ENCODE measurements at regions not wholly inside any gene's neighbourhood (a gene's known extent, or its start where the extent isn't known, plus 50 kb on each side); places are given as distances from the start of the nearest gene placed in this dataset.

- H3K27ac ChIP-seq (ENCODE audit: insufficient read depth, low read length) = no peak overlapping the region
- TF ChIP-seq EZH2 (IDR thresholded peaks at IDR 0.05; ENCODE audit: low read length, missing control alignments) (no peak), CTCF (conservative IDR thresholded peaks at IDR 0.05 in 1 of 2, IDR thresholded peaks at IDR 0.05 in 1 of 2; ENCODE audit: low read depth in 1 of 2, low read length in 2 of 2) (no peak)
These were observed 140.8 kb upstream of the SERP2 start for GRCh38 chr13:44232774-44233173.

DNA sequence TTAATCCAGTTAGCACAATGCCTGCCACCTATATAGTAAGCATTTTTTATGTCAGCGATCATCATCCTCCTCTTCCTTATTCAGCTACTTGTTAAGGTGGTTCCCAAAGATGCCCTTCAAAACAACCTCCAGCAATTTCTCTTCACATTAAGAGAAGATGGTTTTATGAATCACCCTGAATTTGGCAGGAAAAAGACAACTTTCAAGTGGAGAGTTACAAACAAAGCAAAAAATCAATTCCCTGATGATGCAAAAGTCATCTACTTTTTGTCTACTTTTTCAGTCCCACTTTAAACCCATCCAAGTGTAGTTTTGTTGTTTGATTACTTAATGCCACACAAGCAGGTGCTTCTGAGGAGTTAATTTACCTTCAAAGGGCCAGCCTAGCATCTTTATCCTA lies 139.1 kb upstream of the SERP2 start:
- H3K79me2 ChIP-seq (ENCODE audit: control insufficient read depth, insufficient read depth, low read length) = no peaks in the 10 kb centered on the region
- no peak for DNase-seq (ENCODE audit: low read depth in 2 of 2)

More at GRCh38 chr13:44232774-44233173, 140.8 kb upstream of the SERP2 start:
- no peak for DNase-seq (ENCODE audit: low read depth in 2 of 2)
- Histone ChIP-seq H3K4me1 (ENCODE audit: control insufficient read depth, extremely low read depth, insufficient read depth, low read length) (peaks cover 20% of the 10 kb centered on the region), H3K9ac (ENCODE audit: insufficient read depth, low read length) (no peak overlapping the region), H3K4me2 (ENCODE audit: extremely low read depth, insufficient read depth, low read length) (no peak overlapping the region), H4K20me1 (ENCODE audit: control insufficient read depth, extremely low read depth, insufficient read depth, low read length) (no peaks in the 10 kb centered on the region), H3K4me3 (replicated peaks in 1 of 4; ENCODE audit: control extremely low read depth in 1 of 4, insufficient read depth in 1 of 4, low read depth in 3 of 4, low read length in 4 of 4) (no peak overlapping the region), H3K27me3 (ENCODE audit: control insufficient read depth, insufficient read depth, low read length) (no peaks in the 10 kb centered on the region), H3K36me3 (ENCODE audit: control insufficient read depth, insufficient read depth, low read length) (no peaks in the 10 kb centered on the region), H3K9me3 (ENCODE audit: control insufficient read depth, insufficient read depth, low read depth, low read length) (no peaks in the 10 kb centered on the region), H3K79me2 (ENCODE audit: control insufficient read depth, insufficient read depth, low read length) (no peaks in the 10 kb centered on the region), H2AFZ (ENCODE audit: low read length) (no peak overlapping the region)

DNA sequence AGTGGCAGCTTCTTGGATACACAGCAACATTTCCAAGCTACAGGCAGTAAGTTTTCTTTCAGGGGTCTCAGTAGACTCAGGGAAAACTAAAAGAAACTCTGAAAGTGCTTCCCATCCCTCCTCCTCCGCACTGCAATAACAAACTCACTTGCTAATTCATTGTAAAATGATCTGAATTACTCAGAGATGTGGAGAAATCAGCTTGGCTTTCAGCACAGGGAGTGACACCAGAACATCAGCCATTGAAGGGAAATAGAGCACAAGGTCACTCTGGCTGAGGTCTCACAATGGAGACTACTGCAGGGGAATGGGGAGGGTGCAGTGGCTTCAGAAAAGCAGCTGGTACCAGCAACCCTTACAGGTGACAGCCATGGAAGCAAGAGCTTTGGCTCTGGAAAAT lies 137.3 kb upstream of the SERP2 start:
- Histone ChIP-seq H3K9ac (ENCODE audit: insufficient read depth, low read length) (no peak overlapping the region), H3K79me2 (ENCODE audit: control insufficient read depth, insufficient read depth, low read length) (no peaks in the 10 kb centered on the region), H3K9me3 (ENCODE audit: control insufficient read depth, insufficient read depth, low read depth, low read length) (no peaks in the 10 kb centered on the region), H3K36me3 (ENCODE audit: control insufficient read depth, insufficient read depth, low read length) (no peaks in the 10 kb centered on the region), H3K4me3 (replicated peaks in 1 of 4; ENCODE audit: control extremely low read depth in 1 of 4, insufficient read depth in 1 of 4, low read depth in 3 of 4, low read length in 4 of 4) (no peak overlapping the region), H3K27me3 (ENCODE audit: control insufficient read depth, insufficient read depth, low read length) (no peaks in the 10 kb centered on the region), H3K27ac (ENCODE audit: insufficient read depth, low read length) (peak overlapping the region; percentile 63), H2AFZ (ENCODE audit: low read length) (no peak overlapping the region), H3K4me1 (ENCODE audit: control insufficient read depth, extremely low read depth, insufficient read depth, low read length) (peaks cover 21% of the 10 kb centered on the region), H4K20me1 (ENCODE audit: control insufficient read depth, extremely low read depth, insufficient read depth, low read length) (no peaks in the 10 kb centered on the region), H3K4me2 (ENCODE audit: extremely low read depth, insufficient read depth, low read length) (no peak overlapping the region)
- no peak for TF ChIP-seq CTCF (conservative IDR thresholded peaks at IDR 0.05 in 1 of 2, IDR thresholded peaks at IDR 0.05 in 1 of 2; ENCODE audit: low read depth in 1 of 2, low read length in 2 of 2)
- no peak for TF ChIP-seq EZH2 (IDR thresholded peaks at IDR 0.05; ENCODE audit: low read length, missing control alignments)
- DNase-seq (ENCODE audit: low read depth in 2 of 2) = peak in 1 of 2 donors; percentile 78

More for the DNA sequence above, 139.1 kb upstream of the SERP2 start:
- TF ChIP-seq CTCF (conservative IDR thresholded peaks at IDR 0.05 in 1 of 2, IDR thresholded peaks at IDR 0.05 in 1 of 2; ENCODE audit: low read depth in 1 of 2, low read length in 2 of 2) = no peak
- no peak for TF ChIP-seq EZH2 (IDR thresholded peaks at IDR 0.05; ENCODE audit: low read length, missing control alignments)
- Histone ChIP-seq H3K9me3 (ENCODE audit: control insufficient read depth, insufficient read depth, low read depth, low read length) (no peaks in the 10 kb centered on the region), H3K27me3 (ENCODE audit: control insufficient read depth, insufficient read depth, low read length) (no peaks in the 10 kb centered on the region), H2AFZ (ENCODE audit: low read length) (no peak overlapping the region), H3K36me3 (ENCODE audit: control insufficient read depth, insufficient read depth, low read length) (no peaks in the 10 kb centered on the region), H3K4me2 (ENCODE audit: extremely low read depth, insufficient read depth, low read length) (no peak overlapping the region), H3K4me3 (replicated peaks in 1 of 4; ENCODE audit: control extremely low read depth in 1 of 4, insufficient read depth in 1 of 4, low read depth in 3 of 4, low read length in 4 of 4) (no peak overlapping the region), H3K4me1 (ENCODE audit: control insufficient read depth, extremely low read depth, insufficient read depth, low read length) (peaks cover 21% of the 10 kb centered on the region), H3K9ac (ENCODE audit: insufficient read depth, low read length) (no peak overlapping the region), H3K27ac (ENCODE audit: insufficient read depth, low read length) (no peak overlapping the region), H4K20me1 (ENCODE audit: control insufficient read depth, extremely low read depth, insufficient read depth, low read length) (no peaks in the 10 kb centered on the region)

All from fibroblast of lung (primary cell).